Natural killer cell (primary cell): ENCODE measurements at regions not wholly inside any gene's neighbourhood (a gene's known extent, or its start where the extent isn't known, plus 50 kb on each side); places are given as distances from the start of the nearest gene placed in this dataset.

Experiments used
- ATAC-seq, 3 donors: fragments of 150-1000 bp in 2 of 3; fragments of 200-7000 bp in 1 of 3; cut with Tn5 transposase; 1 replicate in 1 of 3; 2 replicates in 2 of 3; pipeline ENCODE4 v1.10.0; 2021; ENCODE audit warnings: mild to moderate bottlenecking in 2 of 3, moderate library complexity in 2 of 3
- DNase-seq, 2 donors: peaks; one replicate each; pipeline versions ENCODE4 v3.0.0 to v3.0.0-alpha.2; 2013 to 2021; ENCODE audit warnings: mixed read lengths in 1 of 2
- H3K27ac ChIP-seq: one replicate; pipeline ENCODE4 v1.5.1; 2013; ENCODE audit warnings: mild to moderate bottlenecking, low read length
- H3K27me3 ChIP-seq: one replicate; pipeline ENCODE4 v1.6.1; 2013; ENCODE audit warnings: low read length; ENCODE audit not compliant: control insufficient read depth, insufficient read depth
- H3K36me3 ChIP-seq: one replicate; pipeline ENCODE4 v1.6.1; 2013; ENCODE audit warnings: low read length; ENCODE audit not compliant: control insufficient read depth, insufficient read depth
- H3K4me1 ChIP-seq: one replicate; pipeline ENCODE4 v1.6.1; 2013; ENCODE audit warnings: low read length; ENCODE audit not compliant: control insufficient read depth, insufficient read depth
- H3K4me3 ChIP-seq: one replicate; pipeline ENCODE4 v1.5.1; 2013; ENCODE audit warnings: low read length
- H3K9me3 ChIP-seq: one replicate; pipeline ENCODE4 v1.6.1; 2013; ENCODE audit warnings: low read length; ENCODE audit not compliant: control insufficient read depth, insufficient read depth
- H3K27ac Mint-ChIP-seq, 2 donors: one replicate each; pipeline ENCODE4 v1.8.0; 2022; ENCODE audit warnings: mild to moderate bottlenecking in 2 of 2, mixed read lengths in 2 of 2, moderate library complexity in 1 of 2
- H3K27me3 Mint-ChIP-seq, 2 donors: one replicate each; pipeline ENCODE4 v1.8.0; 2022; ENCODE audit warnings: low read depth in 2 of 2, mixed read lengths in 2 of 2
- H3K36me3 Mint-ChIP-seq: one replicate; pipeline ENCODE4 v1.8.0; 2022; ENCODE audit warnings: mixed read lengths
- H3K4me1 Mint-ChIP-seq, 2 donors: one replicate each; pipeline ENCODE4 v1.8.0; 2022; ENCODE audit warnings: mixed read lengths in 2 of 2
- H3K4me3 Mint-ChIP-seq: one replicate; pipeline ENCODE4 v1.8.0; 2022; ENCODE audit warnings: mild to moderate bottlenecking, moderate library complexity, mixed read lengths
- H3K9me3 Mint-ChIP-seq, 2 donors: one replicate each; pipeline ENCODE4 v1.8.0; 2022; ENCODE audit warnings: mixed read lengths in 2 of 2
- WGBS: methylation state at CpG from one replicate; pipeline ENCODE4 v1.1.7; 2013; ENCODE audit warnings: missing lambda C conversion rate; ENCODE audit not compliant: insufficient coverage; 5-methylcytosine and 5-hydroxymethylcytosine counted together
- intact Hi-C: fragments of 100-400 bp; cut with micrococcal nuclease; formaldehyde crosslinking; loops from one replicate; pipeline ENCODE4 v1.14.2; 2022
- TF ChIP-seq, protein P1 (sequence below): fragments of 200-600 bp; IDR thresholded peaks from one replicate; pipeline ENCODE4 v1.8.0; 2022; ENCODE audit warnings: antibody characterized with exemption

DNA sequence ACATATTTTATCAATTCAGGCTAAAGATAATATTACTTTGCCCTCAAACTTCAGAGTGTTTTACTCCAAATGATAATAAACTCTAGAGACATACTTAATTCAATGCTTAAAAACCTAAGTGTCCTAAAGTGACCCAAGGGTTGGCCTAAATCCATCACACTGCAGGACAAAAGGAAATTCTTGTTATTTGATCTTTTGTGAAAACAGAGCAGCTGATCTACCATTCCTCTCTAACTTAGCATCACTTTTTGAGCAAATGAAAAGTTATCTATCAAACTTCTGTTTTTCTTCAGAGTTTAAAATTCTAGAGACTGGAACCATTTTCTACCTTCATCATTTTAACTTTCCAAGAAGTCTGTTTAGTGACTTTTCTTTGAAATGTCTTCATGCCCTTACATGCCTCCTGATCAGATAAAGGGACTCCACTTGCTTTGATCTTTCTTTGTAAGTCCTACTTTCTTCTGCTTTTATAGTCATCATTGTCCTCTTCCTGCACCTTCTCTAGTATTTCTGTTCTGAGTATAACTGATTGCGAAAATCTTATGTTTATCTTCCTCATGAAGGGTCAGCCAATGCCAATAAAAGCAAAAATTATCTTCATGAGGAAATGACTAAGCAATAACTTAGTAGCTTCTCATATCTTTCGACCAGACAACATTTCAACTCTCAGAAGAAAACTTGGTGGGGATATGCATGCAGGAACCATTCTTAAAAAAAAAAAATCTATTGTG is 378.7 kb upstream of the TGFBR2 start:
- no peak overlapping the region for H3K27ac ChIP-seq
- no peaks in the 10 kb centered on the region for H3K9me3 ChIP-seq
- ATAC-seq = peak in 2 of 3 donors; percentile 18 to 81

DNA sequence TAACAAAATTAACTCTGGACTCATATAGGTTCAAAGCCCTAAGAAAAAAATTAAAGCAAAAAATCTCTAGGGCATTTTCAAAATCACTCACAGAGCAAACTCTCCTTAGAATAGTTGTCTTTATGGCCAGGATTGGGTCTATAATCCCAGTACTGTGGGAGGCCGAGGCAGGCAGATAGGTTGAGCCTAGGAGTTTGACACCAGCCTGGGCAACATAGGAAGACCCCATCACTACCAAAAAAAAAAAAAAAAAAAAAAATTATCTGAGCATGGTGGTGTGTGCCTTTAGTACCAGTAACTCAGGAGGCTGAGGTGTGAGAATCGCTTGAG is 378.1 kb upstream of the TGFBR2 start:
- Mint-ChIP-seq H3K27ac (no peak overlapping the region), H3K4me3 (no peak overlapping the region), H3K9me3 (no peaks in the 10 kb centered on the region), H3K27me3 (peaks cover 0 to 5% of the 10 kb centered on the region in 2 donors), H3K4me1 (no peaks in the 10 kb centered on the region), H3K36me3 (no peaks in the 10 kb centered on the region)
- no peak for DNase-seq
- Histone ChIP-seq H3K36me3 (no peaks in the 10 kb centered on the region), H3K4me3 (no peak overlapping the region), H3K27ac (no peak overlapping the region), H3K4me1 (no peaks in the 10 kb centered on the region), H3K27me3 (no peaks in the 10 kb centered on the region), H3K9me3 (no peaks in the 10 kb centered on the region)
- intact Hi-C loops = no loop called here
- WGBS = 100% methylated on average over 1 of the region's 2 CpGs
- no peak for ATAC-seq
- TF ChIP-seq, protein P1, sequence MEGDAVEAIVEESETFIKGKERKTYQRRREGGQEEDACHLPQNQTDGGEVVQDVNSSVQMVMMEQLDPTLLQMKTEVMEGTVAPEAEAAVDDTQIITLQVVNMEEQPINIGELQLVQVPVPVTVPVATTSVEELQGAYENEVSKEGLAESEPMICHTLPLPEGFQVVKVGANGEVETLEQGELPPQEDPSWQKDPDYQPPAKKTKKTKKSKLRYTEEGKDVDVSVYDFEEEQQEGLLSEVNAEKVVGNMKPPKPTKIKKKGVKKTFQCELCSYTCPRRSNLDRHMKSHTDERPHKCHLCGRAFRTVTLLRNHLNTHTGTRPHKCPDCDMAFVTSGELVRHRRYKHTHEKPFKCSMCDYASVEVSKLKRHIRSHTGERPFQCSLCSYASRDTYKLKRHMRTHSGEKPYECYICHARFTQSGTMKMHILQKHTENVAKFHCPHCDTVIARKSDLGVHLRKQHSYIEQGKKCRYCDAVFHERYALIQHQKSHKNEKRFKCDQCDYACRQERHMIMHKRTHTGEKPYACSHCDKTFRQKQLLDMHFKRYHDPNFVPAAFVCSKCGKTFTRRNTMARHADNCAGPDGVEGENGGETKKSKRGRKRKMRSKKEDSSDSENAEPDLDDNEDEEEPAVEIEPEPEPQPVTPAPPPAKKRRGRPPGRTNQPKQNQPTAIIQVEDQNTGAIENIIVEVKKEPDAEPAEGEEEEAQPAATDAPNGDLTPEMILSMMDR = no peak

More for the DNA sequence above, 378.7 kb upstream of the TGFBR2 start:
- no peak for DNase-seq
- Mint-ChIP-seq H3K9me3 (no peaks in the 10 kb centered on the region), H3K27ac (no peak overlapping the region), H3K36me3 (no peaks in the 10 kb centered on the region), H3K27me3 (peaks cover 0 to 8% of the 10 kb centered on the region in 2 donors), H3K4me3 (no peak overlapping the region), H3K4me1 (no peaks in the 10 kb centered on the region)
- H3K36me3 ChIP-seq = no peaks in the 10 kb centered on the region
- H3K4me3 ChIP-seq = no peak overlapping the region
- no peaks in the 10 kb centered on the region for H3K27me3 ChIP-seq
- H3K4me1 ChIP-seq = no peaks in the 10 kb centered on the region
- 40% methylated on average over 1 of the region's 2 CpGs for WGBS
- intact Hi-C loops = no loop called here
- TF ChIP-seq, protein P1 = no peak

DNA sequence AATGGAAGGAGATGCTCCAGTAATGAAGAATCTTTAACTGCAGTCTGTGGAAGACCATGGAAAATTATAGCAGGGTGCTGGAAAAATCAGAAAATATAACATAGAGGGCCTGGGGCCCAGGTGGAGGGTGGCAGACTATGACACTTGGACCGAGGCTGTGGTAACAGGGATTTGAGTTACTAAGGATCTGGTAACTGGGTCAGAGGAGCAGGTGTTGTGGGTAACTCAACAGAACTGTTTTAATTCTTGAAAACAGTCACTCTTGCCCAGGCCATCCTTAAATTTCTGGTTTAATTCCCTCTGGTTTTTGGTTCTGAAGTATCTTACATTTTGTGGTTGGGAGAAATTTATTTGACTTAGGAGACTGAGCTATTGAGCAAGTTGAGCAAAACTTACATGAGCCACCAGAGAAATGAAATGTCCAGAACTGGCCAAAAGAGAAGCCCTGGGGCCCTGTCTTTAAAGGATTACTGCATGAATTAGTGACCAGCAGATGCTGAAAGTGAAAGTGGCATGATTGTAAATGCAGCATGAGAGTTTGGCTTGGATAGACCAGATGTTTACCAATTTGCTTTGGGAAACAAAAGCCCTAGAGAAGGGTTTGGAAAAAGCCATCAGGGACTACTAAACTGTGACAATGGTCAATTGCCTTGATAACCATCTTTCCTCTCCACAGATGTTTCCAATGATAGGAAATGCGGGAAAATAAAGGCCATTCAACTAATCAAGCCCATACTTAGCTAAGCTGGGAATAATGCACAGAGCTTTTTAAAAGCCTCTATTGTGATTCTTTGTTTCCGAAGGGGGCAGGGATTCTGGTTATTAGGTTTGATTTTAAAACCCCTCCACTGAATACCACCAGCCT is 374.9 kb upstream of the TGFBR2 start:
- intact Hi-C loops = no loop called here
- Histone ChIP-seq H3K9me3 (no peaks in the 10 kb centered on the region), H3K27me3 (no peaks in the 10 kb centered on the region), H3K36me3 (no peaks in the 10 kb centered on the region), H3K4me1 (no peaks in the 10 kb centered on the region), H3K4me3 (no peak overlapping the region), H3K27ac (no peak overlapping the region)
- no peaks in the 10 kb centered on the region for H3K4me1 Mint-ChIP-seq
- ATAC-seq = no peak
- 97% methylated on average over 2 of the region's 3 CpGs for WGBS
- H3K9me3 Mint-ChIP-seq = no peaks in the 10 kb centered on the region
- peaks cover 0 to 2% of the 10 kb centered on the region in 2 donors for H3K27me3 Mint-ChIP-seq
- H3K36me3 Mint-ChIP-seq = no peaks in the 10 kb centered on the region
- TF ChIP-seq, protein P1 = no peak
- no peak for DNase-seq
- H3K27ac Mint-ChIP-seq = no peak overlapping the region
- H3K4me3 Mint-ChIP-seq = no peak overlapping the region
